GM12878 (cell line): ENCODE measurements at regions not wholly inside any gene's neighbourhood (a gene's known extent, or its start where the extent isn't known, plus 50 kb on each side); places are given as distances from the start of the nearest gene placed in this dataset.

Source experiments
- ATAC-seq: fragments of 200-7000 bp; cut with Tn5 transposase; 3 replicates; pipeline ENCODE4 v1.9.1; 2020; ENCODE audit warnings: mild to moderate bottlenecking, moderate library complexity
- BruUV-seq: library from RNA; stranded (reverse); fragments of 400-500 nt; replicated peaks from 2 replicates; lab custom pipeline; 2021; lab: Mats Ljungman, UMichigan
- CTCF ChIA-PET: fragments of 300-600 bp; sonication (Branson Sonifier 250); formaldehyde crosslinking; extraction: SDS; loops from one replicate; lab custom pipeline; 2021; ENCODE audit warnings: inconsistent platforms; lab: Yijun Ruan, JAX
- POLR2A ChIA-PET: fragments of 350-600 bp; formaldehyde crosslinking; extraction: SDS; loops from one replicate; lab custom pipeline; 2021; ENCODE audit warnings: inconsistent platforms; lab: Charles Lee
- RAD21 ChIA-PET: fragments of 300-600 bp; sonication (Branson Sonifier 250); formaldehyde crosslinking; loops from one replicate; lab custom pipeline; 2023; ENCODE audit warnings: antibody characterized with exemption; ENCODE audit not compliant: unreplicated experiment; lab: Charles Lee
- SMC1A ChIA-PET: fragments of 300-600 bp; sonication (Branson Sonifier 250); formaldehyde crosslinking; loops from one replicate; lab custom pipeline; 2023; ENCODE audit not compliant: unreplicated experiment, uncharacterized antibody; lab: Charles Lee
- DNase-seq: peaks from one replicate; pipeline ENCODE4 v3.0.0-alpha.2; 2011; ENCODE audit warnings: low read depth, low spot score
- FAIRE-seq: peaks from 3 replicates; lab custom pipeline; 2011; peaks lifted over from hg19 to GRCh38; lab: Jason Lieb, UNC
- H2AFZ ChIP-seq: 2 replicates; pipeline ENCODE4 v1.6.0; 2011; ENCODE audit warnings: low read depth, low read length, control low read depth; ENCODE audit not compliant: control insufficient read depth
- H3K27ac ChIP-seq: 2 replicates; pipeline ENCODE4 v1.5.1; 2011; ENCODE audit warnings: control low read depth; ENCODE audit not compliant: control insufficient read depth, insufficient read depth
- H3K27me3 ChIP-seq, 2 experiments: replicated peaks in 1 of 2; 2 replicates each; pipeline versions ENCODE4 v1.6.0 to v1.6.1; 2011; ENCODE audit warnings: low read length in 1 of 2; ENCODE audit not compliant: control insufficient read depth in 2 of 2, insufficient read depth in 2 of 2
- H3K36me3 ChIP-seq, 2 experiments: 2 replicates each; pipeline ENCODE4 v1.5.1; 2011; ENCODE audit warnings: low read length in 1 of 2; ENCODE audit not compliant: control insufficient read depth in 2 of 2, insufficient read depth in 2 of 2
- H3K4me1 ChIP-seq: 2 replicates; pipeline ENCODE4 v1.6.1; 2011; ENCODE audit warnings: mild to moderate bottlenecking, low read length, moderate library complexity, mixed read lengths; ENCODE audit not compliant: control insufficient read depth, insufficient read depth
- H3K4me2 ChIP-seq: 2 replicates; pipeline ENCODE4 v1.6.0; 2011; ENCODE audit warnings: control low read depth; ENCODE audit not compliant: control insufficient read depth, insufficient read depth
- H3K4me3 ChIP-seq: fragments of 200-600 bp; sonication (generic); 2 replicates; pipeline ENCODE4 v1.5.1; 2016
- H3K79me2 ChIP-seq: 2 replicates; pipeline ENCODE4 v1.6.0; 2011; ENCODE audit warnings: low read length; ENCODE audit not compliant: control insufficient read depth, insufficient read depth
- H3K9ac ChIP-seq: 2 replicates; pipeline ENCODE4 v1.8.0; 2011; ENCODE audit warnings: low read length, control low read depth, mixed read lengths; ENCODE audit not compliant: control insufficient read depth, insufficient read depth
- H3K9me3 ChIP-seq: replicated peaks from 3 replicates; pipeline ENCODE4 v1.5.1; 2011; ENCODE audit warnings: mild to moderate bottlenecking, low read length; ENCODE audit not compliant: control insufficient read depth, insufficient read depth
- H4K20me1 ChIP-seq: 2 replicates; pipeline ENCODE4 v1.6.0; 2011; ENCODE audit not compliant: control insufficient read depth, insufficient read depth
- CEBPB ChIP-seq, 2 experiments: fragments of 150-350 bp in 1 of 2; IDR thresholded peaks; 2 replicates each; pipeline ENCODE4 v1.6.1; 2012 to 2014; ENCODE audit warnings: low read depth in 2 of 2, low read length in 2 of 2, borderline replicate concordance in 1 of 2, inconsistent platforms in 1 of 2
- KDM1A ChIP-seq: fragments of 200-600 bp; sonication (generic); IDR thresholded peaks from 2 replicates; pipeline ENCODE4 v1.6.1; 2016; ENCODE audit warnings: borderline replicate concordance
- POLR2AphosphoS2 ChIP-seq: IDR thresholded peaks from 2 replicates; pipeline ENCODE4 v1.6.1; 2011; ENCODE audit warnings: low read depth, mild to moderate bottlenecking, low read length, improper control_type of control experiment, moderate library complexity
- RAD21 ChIP-seq: IDR thresholded peaks from 2 replicates; pipeline ENCODE4 v1.6.1; 2011; ENCODE audit warnings: mild to moderate bottlenecking, low read depth, low read length, moderate library complexity; ENCODE audit not compliant: insufficient read depth
- SMC3 ChIP-seq: IDR thresholded peaks from 2 replicates; pipeline ENCODE4 v1.6.1; 2011; ENCODE audit warnings: low read length, improper control_type of control experiment, borderline replicate concordance
- SREBF2 ChIP-seq: IDR thresholded peaks from 2 replicates; pipeline ENCODE4 v1.6.1; 2012; ENCODE audit warnings: mild to moderate bottlenecking, low read length
- ZNF274 ChIP-seq: IDR thresholded peaks from one replicate; pipeline ENCODE4 v1.8.0; 2011; ENCODE audit not compliant: insufficient read length, insufficient read depth
- ZNF384 ChIP-seq: IDR thresholded peaks from 2 replicates; pipeline ENCODE4 v1.6.1; 2012; ENCODE audit warnings: low read depth, mild to moderate bottlenecking, low read length, improper control_type of control experiment, borderline replicate concordance
- WGBS: methylation state at CpG from one replicate; pipeline ENCODE4 v1.1.6; 2016; ENCODE audit warnings: low lambda C conversion rate; ENCODE audit not compliant: insufficient replicate concordance, insufficient coverage; ENCODE audit errors: missing lambda C conversion rate; 5-methylcytosine and 5-hydroxymethylcytosine counted together
- in situ Hi-C: fragments of 300-500 bp; cut with MboI; formaldehyde crosslinking; loops from 9 replicates; pipeline ENCODE4 v1.14.3; 2018; ENCODE audit warnings: mixed read lengths
- intact Hi-C: fragments of 100-400 bp; cut with micrococcal nuclease; formaldehyde crosslinking; loops from one replicate; pipeline ENCODE4 v1.14.2; 2022; ENCODE audit not compliant: unreplicated experiment
- TF ChIP-seq, protein P1 (sequence below): fragments of 450-650 bp; IDR thresholded peaks from 2 replicates; pipeline ENCODE4 v1.6.1; 2016; ENCODE audit warnings: mild to moderate bottlenecking
- TF ChIP-seq, protein P2 (sequence below), 3 experiments: IDR thresholded peaks in 2 of 3; conservative IDR thresholded peaks in 1 of 3; 2 replicates each; pipeline ENCODE4 v1.5.1; 2011; ENCODE audit warnings: low read depth in 3 of 3, low read length in 3 of 3, mild to moderate bottlenecking in 3 of 3, control low read depth in 2 of 3, moderate library complexity in 2 of 3, inconsistent platforms in 1 of 3, mixed read lengths in 1 of 3; ENCODE audit not compliant: control insufficient read depth in 2 of 3, insufficient read depth in 1 of 3; ENCODE audit errors: extremely low read depth in 1 of 3
- TF ChIP-seq, protein P3 (sequence below): IDR thresholded peaks from 2 replicates; pipeline ENCODE4 v1.6.1; 2012; ENCODE audit warnings: low read depth, low read length, improper control_type of control experiment

DNA sequence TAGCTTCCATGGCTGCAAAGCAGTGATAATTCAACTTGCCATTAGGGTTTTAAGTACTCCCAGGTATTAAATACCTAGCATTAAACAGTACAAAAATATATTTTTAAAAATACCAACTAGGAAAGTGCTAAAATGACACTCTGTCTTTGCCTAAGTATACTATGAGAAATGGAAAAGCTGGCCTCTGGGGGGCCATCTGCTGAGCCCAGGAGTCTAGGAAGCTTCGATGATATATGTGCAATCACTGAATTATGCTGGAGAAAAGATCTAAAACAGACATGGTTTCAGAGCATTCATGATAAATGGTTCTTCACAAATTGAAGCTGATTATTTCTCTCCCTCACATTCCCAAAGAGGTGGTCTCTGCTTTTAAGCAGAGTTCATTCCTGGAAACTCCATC lies 191.8 kb downstream of the OPA1 start (continued):
- TF ChIP-seq, protein P1, sequence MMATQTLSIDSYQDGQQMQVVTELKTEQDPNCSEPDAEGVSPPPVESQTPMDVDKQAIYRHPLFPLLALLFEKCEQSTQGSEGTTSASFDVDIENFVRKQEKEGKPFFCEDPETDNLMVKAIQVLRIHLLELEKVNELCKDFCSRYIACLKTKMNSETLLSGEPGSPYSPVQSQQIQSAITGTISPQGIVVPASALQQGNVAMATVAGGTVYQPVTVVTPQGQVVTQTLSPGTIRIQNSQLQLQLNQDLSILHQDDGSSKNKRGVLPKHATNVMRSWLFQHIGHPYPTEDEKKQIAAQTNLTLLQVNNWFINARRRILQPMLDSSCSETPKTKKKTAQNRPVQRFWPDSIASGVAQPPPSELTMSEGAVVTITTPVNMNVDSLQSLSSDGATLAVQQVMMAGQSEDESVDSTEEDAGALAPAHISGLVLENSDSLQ = no peak
- no peak for TF ChIP-seq SMC3

DNA sequence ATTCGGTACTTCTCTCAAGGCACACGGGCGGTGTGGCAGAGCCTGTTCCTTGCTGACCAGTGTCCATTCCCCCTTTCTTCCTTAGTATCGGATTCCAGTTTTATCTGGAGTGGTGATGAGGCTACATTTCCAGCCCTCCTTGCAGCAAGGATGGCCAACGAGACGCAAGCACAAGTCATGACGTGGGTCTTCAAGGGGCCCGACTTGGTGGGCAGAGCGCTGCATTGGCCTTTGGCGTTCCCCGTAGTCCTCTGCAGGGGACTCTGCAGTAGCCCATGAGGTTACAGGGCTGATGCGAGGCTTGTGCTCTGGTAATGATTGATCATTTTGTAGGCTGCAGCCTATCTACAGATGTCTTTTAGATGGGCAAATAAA lies 194.5 kb downstream of the OPA1 start:
- H3K4me2 ChIP-seq = no peak overlapping the region
- in situ Hi-C loops = loop anchor here (5.0 to 10.0 kb wide), 2 partner anchors 347 to 530 kb away; partner anchors contain the start of gene HES1

More for the DNA sequence above, 194.5 kb downstream of the OPA1 start:
- no peaks in the 10 kb centered on the region for H3K4me1 ChIP-seq
- no peak for ATAC-seq
- peaks cover 0 to 3% of the 10 kb centered on the region in 2 experiments; a peak in 1 of 4 replicates for H3K27me3 ChIP-seq
- POLR2A ChIA-PET = no interaction called here
- H3K36me3 ChIP-seq = no peaks in the 10 kb centered on the region
- H3K9me3 ChIP-seq = no peaks in the 10 kb centered on the region
- FAIRE-seq = no peak
- CTCF ChIA-PET = interaction anchor here (1.6 to 3.1 kb wide), 2 partner anchors 123 to 529 kb away, joined by 3 to 18 read pairs; no protein-coding TSS in a partner anchor
- 78% methylated on average over 12 of the region's 12 CpGs for WGBS
- intact Hi-C loops = loop anchor here (10.0 kb wide), 1 partner anchor 187 kb away; no protein-coding TSS in a partner anchor
- RAD21 ChIA-PET = no interaction called here
- no peaks in the 10 kb centered on the region for H4K20me1 ChIP-seq
- no peak overlapping the region for H3K9ac ChIP-seq
- H3K27ac ChIP-seq = no peak overlapping the region
- TF ChIP-seq SREBF2 (no peak), POLR2AphosphoS2 (no peak), CEBPB (IDR thresholded peaks at IDR 0.05; ENCODE audit: borderline replicate concordance in 1 of 2, low read depth in 2 of 2, low read length in 2 of 2) (no peak), RAD21 (no peak), KDM1A (no peak), ZNF384 (no peak), ZNF274 (no peak)
- TF ChIP-seq, protein P2, sequence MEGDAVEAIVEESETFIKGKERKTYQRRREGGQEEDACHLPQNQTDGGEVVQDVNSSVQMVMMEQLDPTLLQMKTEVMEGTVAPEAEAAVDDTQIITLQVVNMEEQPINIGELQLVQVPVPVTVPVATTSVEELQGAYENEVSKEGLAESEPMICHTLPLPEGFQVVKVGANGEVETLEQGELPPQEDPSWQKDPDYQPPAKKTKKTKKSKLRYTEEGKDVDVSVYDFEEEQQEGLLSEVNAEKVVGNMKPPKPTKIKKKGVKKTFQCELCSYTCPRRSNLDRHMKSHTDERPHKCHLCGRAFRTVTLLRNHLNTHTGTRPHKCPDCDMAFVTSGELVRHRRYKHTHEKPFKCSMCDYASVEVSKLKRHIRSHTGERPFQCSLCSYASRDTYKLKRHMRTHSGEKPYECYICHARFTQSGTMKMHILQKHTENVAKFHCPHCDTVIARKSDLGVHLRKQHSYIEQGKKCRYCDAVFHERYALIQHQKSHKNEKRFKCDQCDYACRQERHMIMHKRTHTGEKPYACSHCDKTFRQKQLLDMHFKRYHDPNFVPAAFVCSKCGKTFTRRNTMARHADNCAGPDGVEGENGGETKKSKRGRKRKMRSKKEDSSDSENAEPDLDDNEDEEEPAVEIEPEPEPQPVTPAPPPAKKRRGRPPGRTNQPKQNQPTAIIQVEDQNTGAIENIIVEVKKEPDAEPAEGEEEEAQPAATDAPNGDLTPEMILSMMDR (IDR thresholded peaks at IDR 0.05 in 2 of 3, conservative IDR thresholded peaks at IDR 0.05 in 1 of 3; ENCODE audit: control insufficient read depth in 2 of 3, extremely low read depth in 1 of 3, insufficient read depth in 1 of 3, low read depth in 3 of 3, low read length in 3 of 3) = no peak
- TF ChIP-seq, protein P3, sequence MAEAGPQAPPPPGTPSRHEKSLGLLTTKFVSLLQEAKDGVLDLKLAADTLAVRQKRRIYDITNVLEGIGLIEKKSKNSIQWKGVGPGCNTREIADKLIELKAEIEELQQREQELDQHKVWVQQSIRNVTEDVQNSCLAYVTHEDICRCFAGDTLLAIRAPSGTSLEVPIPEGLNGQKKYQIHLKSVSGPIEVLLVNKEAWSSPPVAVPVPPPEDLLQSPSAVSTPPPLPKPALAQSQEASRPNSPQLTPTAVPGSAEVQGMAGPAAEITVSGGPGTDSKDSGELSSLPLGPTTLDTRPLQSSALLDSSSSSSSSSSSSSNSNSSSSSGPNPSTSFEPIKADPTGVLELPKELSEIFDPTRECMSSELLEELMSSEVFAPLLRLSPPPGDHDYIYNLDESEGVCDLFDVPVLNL = no peak
- no TSS peak for BruUV-seq
- H3K79me2 ChIP-seq = no peaks in the 10 kb centered on the region
- H2AFZ ChIP-seq = no peak overlapping the region
- no peak overlapping the region for H3K4me3 ChIP-seq
- SMC1A ChIA-PET = interaction anchor here (1.0 to 1.6 kb wide), 2 partner anchors 10 to 122 kb away, joined by 3 to 7 read pairs; no protein-coding TSS in a partner anchor
- DNase-seq = no peak
